Stimulated activated naive B cell treated with anti-CD40 and anti-IgM and Interleukin-4, amounts not matched to agents 10 μg/mL and 1 μg/mL and 100 μg/mL, for 72 hours (primary cell): ENCODE measurements at regions not wholly inside any gene's neighbourhood (a gene's known extent, or its start where the extent isn't known, plus 50 kb on each side); places are given as distances from the start of the nearest gene placed in this dataset.

Experiments
- ATAC-seq, 2 donors: fragments of 150-1000 bp; cut with Tn5 transposase; replicated peaks; 2 replicates each; pipeline ENCODE4 v1.10.0; 2021; ENCODE audit warnings: moderate library complexity in 1 of 2
- DNase-seq: peaks from one replicate; pipeline ENCODE4 v3.0.0; 2021
- H3K27ac Mint-ChIP-seq: one replicate; pipeline ENCODE4 v1.8.0; 2022; ENCODE audit warnings: mild to moderate bottlenecking, mixed read lengths
- H3K27me3 Mint-ChIP-seq, 2 donors: one replicate each; pipeline ENCODE4 v1.8.0; 2022; ENCODE audit warnings: mixed read lengths in 2 of 2
- H3K36me3 Mint-ChIP-seq, 2 donors: one replicate each; pipeline ENCODE4 v1.8.0; 2022; ENCODE audit warnings: mixed read lengths in 2 of 2, mild to moderate bottlenecking in 1 of 2
- H3K4me1 Mint-ChIP-seq, 2 donors: one replicate each; pipeline ENCODE4 v1.8.0; 2022; ENCODE audit warnings: mixed read lengths in 2 of 2, mild to moderate bottlenecking in 1 of 2
- H3K4me3 Mint-ChIP-seq, 2 donors: one replicate each; pipeline ENCODE4 v1.8.0; 2022; ENCODE audit warnings: mild to moderate bottlenecking in 2 of 2, mixed read lengths in 2 of 2, moderate library complexity in 1 of 2
- H3K9me3 Mint-ChIP-seq, 2 donors: one replicate each; pipeline ENCODE4 v1.8.0; 2022; ENCODE audit warnings: mixed read lengths in 2 of 2, mild to moderate bottlenecking in 1 of 2

- H3K27me3 Mint-ChIP-seq = no peaks in the 10 kb centered on the region
- H3K36me3 Mint-ChIP-seq = no peaks in the 10 kb centered on the region
- ATAC-seq (no peak), DNase-seq (no peak)
- H3K4me1 Mint-ChIP-seq = no peaks in the 10 kb centered on the region
- no peaks in the 10 kb centered on the region for H3K9me3 Mint-ChIP-seq
- H3K4me3 Mint-ChIP-seq = no peak overlapping the region
- H3K27ac Mint-ChIP-seq = no peak overlapping the region
Measured at GRCh38 chr7:10821156-10821555, 152.5 kb upstream of the PHF14 start.

- Mint-ChIP-seq H3K36me3 (no peaks in the 10 kb centered on the region), H3K27me3 (no peaks in the 10 kb centered on the region), H3K4me3 (no peak overlapping the region), H3K9me3 (no peaks in the 10 kb centered on the region), H3K27ac (no peak overlapping the region), H3K4me1 (no peaks in the 10 kb centered on the region)
- DNase-seq (no peak), ATAC-seq (no peak)
Measured at GRCh38 chr7:10824154-10824553, 149.5 kb upstream of the PHF14 start.

- no peak overlapping the region for H3K4me3 Mint-ChIP-seq
- no peaks in the 10 kb centered on the region for H3K4me1 Mint-ChIP-seq
- DNase-seq (no peak), ATAC-seq (no peak)
- no peaks in the 10 kb centered on the region for H3K27me3 Mint-ChIP-seq
- H3K9me3 Mint-ChIP-seq = peaks cover 0 to 2% of the 10 kb centered on the region in 2 donors
- H3K36me3 Mint-ChIP-seq = no peaks in the 10 kb centered on the region
- no peak overlapping the region for H3K27ac Mint-ChIP-seq
Measured at GRCh38 chr7:10838228-10838627, 135.4 kb upstream of the PHF14 start.

- no peak for ATAC-seq
- Mint-ChIP-seq H3K4me1 (no peaks in the 10 kb centered on the region), H3K36me3 (no peaks in the 10 kb centered on the region), H3K9me3 (peaks cover 0 to 2% of the 10 kb centered on the region in 2 donors), H3K27me3 (peaks cover 0 to 4% of the 10 kb centered on the region in 2 donors), H3K27ac (no peak overlapping the region), H3K4me3 (no peak overlapping the region)
- no peak for DNase-seq
Measured at GRCh38 chr7:10845225-10845624, 128.4 kb upstream of the PHF14 start.

GRCh38 chr7:10855583-10855982 lies 118.1 kb upstream of the PHF14 start:
- no peaks in the 10 kb centered on the region for H3K9me3 Mint-ChIP-seq
- no peaks in the 10 kb centered on the region for H3K36me3 Mint-ChIP-seq
- H3K4me1 Mint-ChIP-seq = no peaks in the 10 kb centered on the region
- no peak overlapping the region for H3K4me3 Mint-ChIP-seq
- ATAC-seq (no peak), DNase-seq (no peak)
- no peak overlapping the region for H3K27ac Mint-ChIP-seq
- peaks cover 5 to 7% of the 10 kb centered on the region in 2 donors for H3K27me3 Mint-ChIP-seq

- no peak overlapping the region for H3K27ac Mint-ChIP-seq
- no peaks in the 10 kb centered on the region for H3K9me3 Mint-ChIP-seq
- DNase-seq = no peak
- peaks cover 7 to 9% of the 10 kb centered on the region in 2 donors for H3K27me3 Mint-ChIP-seq
- H3K36me3 Mint-ChIP-seq = no peaks in the 10 kb centered on the region
- H3K4me1 Mint-ChIP-seq = no peaks in the 10 kb centered on the region
- H3K4me3 Mint-ChIP-seq = no peak overlapping the region
- ATAC-seq = no peak
Measured at GRCh38 chr7:10860516-10860915, 113.2 kb upstream of the PHF14 start.

GRCh38 chr7:10863476-10863875 lies 110.2 kb upstream of the PHF14 start:
- H3K27me3 Mint-ChIP-seq = peaks cover 9 to 13% of the 10 kb centered on the region in 2 donors
- H3K36me3 Mint-ChIP-seq = no peaks in the 10 kb centered on the region
- DNase-seq (no peak), ATAC-seq (no peak)
- no peaks in the 10 kb centered on the region for H3K4me1 Mint-ChIP-seq
- no peak overlapping the region for H3K27ac Mint-ChIP-seq
- H3K4me3 Mint-ChIP-seq = no peak overlapping the region
- H3K9me3 Mint-ChIP-seq = no peaks in the 10 kb centered on the region

GRCh38 chr7:10874666-10875065 lies 99.0 kb upstream of the PHF14 start:
- no peak overlapping the region for H3K27ac Mint-ChIP-seq
- H3K4me1 Mint-ChIP-seq = no peaks in the 10 kb centered on the region
- ATAC-seq (no peak), DNase-seq (no peak)
- peaks cover 17 to 27% of the 10 kb centered on the region in 2 donors for H3K27me3 Mint-ChIP-seq
- peaks cover 0 to 4% of the 10 kb centered on the region in 2 donors for H3K9me3 Mint-ChIP-seq
- H3K4me3 Mint-ChIP-seq = no peak overlapping the region
- H3K36me3 Mint-ChIP-seq = no peaks in the 10 kb centered on the region

GRCh38 chr7:10875080-10875479 lies 98.6 kb upstream of the PHF14 start:
- Mint-ChIP-seq H3K4me1 (no peaks in the 10 kb centered on the region), H3K36me3 (no peaks in the 10 kb centered on the region), H3K9me3 (peaks cover 0 to 4% of the 10 kb centered on the region in 2 donors), H3K4me3 (no peak overlapping the region), H3K27ac (no peak overlapping the region), H3K27me3 (peaks cover 17 to 27% of the 10 kb centered on the region in 2 donors)
- ATAC-seq = no peak
- no peak for DNase-seq

GRCh38 chr7:10888861-10889260 lies 84.8 kb upstream of the PHF14 start:
- peak overlapping the region; percentile 10 for H3K27ac Mint-ChIP-seq
- no peaks in the 10 kb centered on the region for H3K27me3 Mint-ChIP-seq
- ATAC-seq (peak; percentile 76), DNase-seq (peak; percentile 1)
- peaks cover 7 to 11% of the 10 kb centered on the region in 2 donors for H3K4me1 Mint-ChIP-seq
- H3K4me3 Mint-ChIP-seq = peak overlapping the region in 1 of 2 donors; percentile 15
- no peaks in the 10 kb centered on the region for H3K9me3 Mint-ChIP-seq
- H3K36me3 Mint-ChIP-seq = no peaks in the 10 kb centered on the region

GRCh38 chr7:10889266-10889898 lies 84.3 kb upstream of the PHF14 start:
- H3K4me3 Mint-ChIP-seq = peak overlapping the region; percentile 15 to 32
- ATAC-seq (peak; percentile 90 to 93), DNase-seq (peak; percentile 5)
- H3K9me3 Mint-ChIP-seq = no peaks in the 10 kb centered on the region
- H3K27ac Mint-ChIP-seq = peak overlapping the region; percentile 10
- no peaks in the 10 kb centered on the region for H3K27me3 Mint-ChIP-seq
- no peaks in the 10 kb centered on the region for H3K36me3 Mint-ChIP-seq
- peaks cover 7 to 11% of the 10 kb centered on the region in 2 donors for H3K4me1 Mint-ChIP-seq

- no peak overlapping the region for H3K4me3 Mint-ChIP-seq
- DNase-seq (no peak), ATAC-seq (no peak)
- H3K4me1 Mint-ChIP-seq = no peaks in the 10 kb centered on the region
- H3K9me3 Mint-ChIP-seq = peaks cover 3 to 4% of the 10 kb centered on the region in 2 donors
- H3K27me3 Mint-ChIP-seq = no peaks in the 10 kb centered on the region
- H3K36me3 Mint-ChIP-seq = peaks cover 1 to 4% of the 10 kb centered on the region in 2 donors
- H3K27ac Mint-ChIP-seq = no peak overlapping the region
Measured at GRCh38 chr7:10908600-10908999, 65.1 kb upstream of the PHF14 start.

GRCh38 chr7:10910447-10910846 lies 63.2 kb upstream of the PHF14 start:
- Mint-ChIP-seq H3K4me3 (no peak overlapping the region), H3K27ac (no peak overlapping the region), H3K36me3 (peaks cover 1 to 4% of the 10 kb centered on the region in 2 donors), H3K27me3 (no peaks in the 10 kb centered on the region), H3K4me1 (no peaks in the 10 kb centered on the region), H3K9me3 (peaks cover 3 to 4% of the 10 kb centered on the region in 2 donors)
- DNase-seq (no peak), ATAC-seq (no peak)

- Mint-ChIP-seq H3K4me3 (no peak overlapping the region), H3K36me3 (peaks cover 1 to 4% of the 10 kb centered on the region in 2 donors), H3K4me1 (no peaks in the 10 kb centered on the region), H3K27me3 (no peaks in the 10 kb centered on the region), H3K9me3 (peaks cover 3 to 4% of the 10 kb centered on the region in 2 donors), H3K27ac (no peak overlapping the region)
- ATAC-seq (no peak), DNase-seq (no peak)
Measured at GRCh38 chr7:10912077-10912476, 61.6 kb upstream of the PHF14 start.

- peaks cover 3 to 4% of the 10 kb centered on the region in 2 donors for H3K9me3 Mint-ChIP-seq
- ATAC-seq (no peak), DNase-seq (no peak)
- no peak overlapping the region for H3K27ac Mint-ChIP-seq
- H3K27me3 Mint-ChIP-seq = no peaks in the 10 kb centered on the region
- H3K4me3 Mint-ChIP-seq = no peak overlapping the region
- H3K4me1 Mint-ChIP-seq = peaks cover 0 to 4% of the 10 kb centered on the region in 2 donors
- H3K36me3 Mint-ChIP-seq = peaks cover 1 to 4% of the 10 kb centered on the region in 2 donors
Measured at GRCh38 chr7:10913457-10913856, 60.2 kb upstream of the PHF14 start.
